Stimulated activated CD4-positive, alpha-beta T cell treated with anti-CD3 and anti-CD28 coated beads, Interleukin-1b, Interleukin-23, amount 100 ng/mL, for 24 hours (primary cell): ENCODE measurements at regions not wholly inside any gene's neighbourhood (a gene's known extent, or its start where the extent isn't known, plus 50 kb on each side); places are given as distances from the start of the nearest gene placed in this dataset.

Experiments used
- DNase-seq, 4 experiments: peaks; one replicate each; pipeline ENCODE4 v3.0.0-alpha.2; 2020; ENCODE audit warnings: low read depth in 4 of 4, low spot score in 1 of 4

GRCh38 chr7:42624471-42624870, 287.4 kb downstream of the C7orf25 start:
- no peak for DNase-seq

- DNase-seq: no peak
These were observed 290.2 kb downstream of the C7orf25 start for GRCh38 chr7:42621543-42622219.

- DNase-seq: no peak
These were observed 293.1 kb downstream of the C7orf25 start for GRCh38 chr7:42618651-42619360.

- DNase-seq: no peak
These were observed 293.9 kb downstream of the C7orf25 start for GRCh38 chr7:42617806-42618457.

GRCh38 chr7:42617071-42617765, 294.7 kb downstream of the C7orf25 start:
- DNase-seq: no peak

GRCh38 chr7:42614636-42615035, 297.2 kb downstream of the C7orf25 start:
- no peak for DNase-seq

GRCh38 chr7:42611961-42612360, 299.9 kb downstream of the C7orf25 start:
- DNase-seq: no peak

- no peak for DNase-seq
These were observed 300.5 kb downstream of the C7orf25 start for GRCh38 chr7:42611289-42611928.

GRCh38 chr7:42606193-42606905, 305.5 kb downstream of the C7orf25 start:
- no peak for DNase-seq

- no peak for DNase-seq
These were observed 306.3 kb downstream of the C7orf25 start for GRCh38 chr7:42605406-42606192.

GRCh38 chr7:42603496-42603895, 308.4 kb downstream of the C7orf25 start:
- no peak for DNase-seq

- no peak for DNase-seq
These were observed 314.6 kb downstream of the C7orf25 start for GRCh38 chr7:42597300-42597699.

GRCh38 chr7:42596737-42597136, 315.1 kb downstream of the C7orf25 start:
- no peak for DNase-seq

GRCh38 chr7:42593860-42594259, 318.0 kb downstream of the C7orf25 start:
- DNase-seq: no peak

- DNase-seq: no peak
These were observed 321.0 kb downstream of the C7orf25 start for GRCh38 chr7:42590771-42591310.

- no peak for DNase-seq
These were observed 323.0 kb downstream of the C7orf25 start for GRCh38 chr7:42588876-42589275.

GRCh38 chr7:42587806-42588205, 324.1 kb downstream of the C7orf25 start:
- DNase-seq: no peak

GRCh38 chr7:42580061-42580460, 331.8 kb downstream of the C7orf25 start:
- no peak for DNase-seq

- DNase-seq: no peak
These were observed 336.7 kb downstream of the C7orf25 start for GRCh38 chr7:42575171-42575570.
